Karpas-422 (cell line): ENCODE measurements at regions not wholly inside any gene's neighbourhood (a gene's known extent, or its start where the extent isn't known, plus 50 kb on each side); places are given as distances from the start of the nearest gene placed in this dataset.

Experiments used
- DNase-seq: peaks from one replicate; pipeline ENCODE4 v3.0.0-alpha.2; 2015
- H2AFZ ChIP-seq: fragments of 200-600 bp; sonication (generic); 2 replicates; pipeline ENCODE4 v1.6.1; 2014; ENCODE audit warnings: antibody characterized with exemption, low read length, mixed read lengths
- H3K27ac ChIP-seq: fragments of 200-600 bp; sonication (generic); 2 replicates; pipeline ENCODE4 v1.5.1; 2014; ENCODE audit warnings: mild to moderate bottlenecking, low read length, moderate library complexity
- H3K27me3 ChIP-seq: fragments of 200-600 bp; sonication (generic); 2 replicates; pipeline ENCODE4 v1.6.1; 2014; ENCODE audit warnings: low read length, mixed read lengths
- H3K36me3 ChIP-seq: fragments of 200-600 bp; sonication (generic); 2 replicates; pipeline ENCODE4 v1.6.1; 2014; ENCODE audit warnings: low read length, mixed read lengths; ENCODE audit not compliant: insufficient read depth
- H3K4me1 ChIP-seq: fragments of 200-600 bp; sonication (generic); 2 replicates; pipeline ENCODE4 v1.6.1; 2014; ENCODE audit warnings: mild to moderate bottlenecking, low read length, mixed read lengths
- H3K4me2 ChIP-seq: fragments of 200-600 bp; sonication (generic); 2 replicates; pipeline ENCODE4 v1.6.1; 2014; ENCODE audit warnings: low read length, low read depth, mild to moderate bottlenecking; ENCODE audit not compliant: poor library complexity, severe bottlenecking
- H3K4me3 ChIP-seq: fragments of 200-600 bp; sonication (generic); 2 replicates; pipeline ENCODE4 v1.5.1; 2014; ENCODE audit warnings: mild to moderate bottlenecking, antibody characterized with exemption, low read length, mixed read lengths
- H3K79me2 ChIP-seq: fragments of 200-600 bp; sonication (generic); 2 replicates; pipeline ENCODE4 v1.6.1; 2014; ENCODE audit warnings: mild to moderate bottlenecking, low read length, mixed read lengths
- H3K9ac ChIP-seq: fragments of 200-600 bp; sonication (generic); 2 replicates; pipeline ENCODE4 v1.6.0; 2014; ENCODE audit warnings: low read length
- H3K9me2 ChIP-seq: fragments of 200-600 bp; sonication (generic), shearing (Covaris generic); replicated peaks from 2 replicates; pipeline ENCODE4 v1.6.0; 2014; ENCODE audit warnings: mild to moderate bottlenecking, low read length, moderate library complexity; ENCODE audit not compliant: insufficient read depth
- H3K9me3 ChIP-seq: fragments of 300-700, 200-600 bp; sonication (generic); 2 replicates; pipeline ENCODE4 v1.6.1; 2014; ENCODE audit warnings: low read length, mixed read lengths
- H4K20me1 ChIP-seq: fragments of 200-600 bp; sonication (generic); 2 replicates; pipeline ENCODE4 v1.6.1; 2014; ENCODE audit warnings: mild to moderate bottlenecking, antibody characterized with exemption, low read length, low read depth; ENCODE audit not compliant: insufficient read depth

DNA sequence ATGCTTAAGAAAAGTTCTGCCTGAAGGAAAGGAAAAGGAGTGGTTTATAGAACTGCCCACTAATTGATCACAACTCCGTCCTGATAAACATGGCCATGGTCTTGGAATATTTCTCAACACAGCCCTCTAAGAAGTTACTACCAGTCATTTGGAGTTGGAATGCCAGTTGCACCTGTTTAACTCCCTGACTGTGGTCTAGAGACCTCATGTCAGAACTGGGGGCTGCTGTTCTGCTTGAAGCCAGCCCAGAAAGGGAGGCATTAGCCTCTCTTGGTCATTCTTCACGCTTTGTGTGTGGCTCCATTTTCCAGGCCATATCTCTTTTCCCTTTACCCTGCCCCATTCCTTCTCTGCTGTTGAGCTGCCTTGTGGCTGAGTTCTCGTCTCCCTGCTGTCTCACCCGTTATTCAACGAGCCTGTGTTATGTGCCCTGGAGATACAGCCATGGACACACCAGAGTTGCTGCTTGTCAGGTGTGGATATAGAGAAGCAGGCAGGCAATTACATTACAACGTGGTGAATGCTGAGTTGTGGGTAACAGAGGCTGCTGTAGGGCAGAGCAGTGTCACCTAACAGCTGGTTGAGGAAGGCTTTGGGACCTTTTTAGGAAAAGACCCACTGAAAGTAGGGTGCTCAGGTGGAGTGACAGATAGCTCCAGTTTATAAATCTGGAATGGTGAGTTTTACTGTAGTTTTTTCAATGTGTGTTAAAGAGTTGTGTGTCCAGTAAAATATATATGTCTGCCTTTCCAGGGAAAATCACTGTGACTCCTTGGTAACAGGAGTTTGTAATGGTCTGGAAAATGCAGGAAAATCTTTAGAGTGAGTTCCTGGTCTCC is 137.0 kb upstream of the IPO9 start:
- H3K9me2 ChIP-seq = no peaks in the 10 kb centered on the region
- no peak overlapping the region for H2AFZ ChIP-seq
- no peaks in the 10 kb centered on the region for H4K20me1 ChIP-seq
- no peak overlapping the region for H3K27ac ChIP-seq
- no peaks in the 10 kb centered on the region for H3K9me3 ChIP-seq
- H3K27me3 ChIP-seq = no peaks in the 10 kb centered on the region
- H3K36me3 ChIP-seq = no peaks in the 10 kb centered on the region
- no peak overlapping the region for H3K4me3 ChIP-seq
- H3K79me2 ChIP-seq = no peaks in the 10 kb centered on the region
- no peak overlapping the region for H3K9ac ChIP-seq
- H3K4me1 ChIP-seq = no peaks in the 10 kb centered on the region
- DNase-seq = no peak
- no peak overlapping the region for H3K4me2 ChIP-seq

- Histone ChIP-seq H3K4me3 (no peak overlapping the region), H3K36me3 (no peaks in the 10 kb centered on the region), H3K27me3 (no peaks in the 10 kb centered on the region), H3K9ac (no peak overlapping the region), H4K20me1 (no peaks in the 10 kb centered on the region), H3K9me3 (no peaks in the 10 kb centered on the region), H3K27ac (no peak overlapping the region), H3K9me2 (no peaks in the 10 kb centered on the region), H3K79me2 (no peaks in the 10 kb centered on the region), H2AFZ (no peak overlapping the region), H3K4me2 (no peak overlapping the region), H3K4me1 (no peaks in the 10 kb centered on the region)
- DNase-seq = no peak
These were observed 136.2 kb upstream of the IPO9 start for GRCh38 chr1:201692555-201693394.

- Histone ChIP-seq H3K9ac (no peak overlapping the region), H3K4me2 (no peak overlapping the region), H2AFZ (no peak overlapping the region), H3K9me2 (no peaks in the 10 kb centered on the region), H3K27ac (no peak overlapping the region), H3K36me3 (no peaks in the 10 kb centered on the region), H3K4me1 (no peaks in the 10 kb centered on the region), H4K20me1 (no peaks in the 10 kb centered on the region), H3K9me3 (no peaks in the 10 kb centered on the region), H3K27me3 (no peaks in the 10 kb centered on the region), H3K79me2 (no peaks in the 10 kb centered on the region), H3K4me3 (no peak overlapping the region)
- DNase-seq = no peak
These were observed 134.9 kb upstream of the IPO9 start for GRCh38 chr1:201693890-201694607.

- no peaks in the 10 kb centered on the region for H3K4me1 ChIP-seq
- no peaks in the 10 kb centered on the region for H4K20me1 ChIP-seq
- DNase-seq = no peak
- H2AFZ ChIP-seq = no peak overlapping the region
- H3K9me3 ChIP-seq = no peaks in the 10 kb centered on the region
- H3K9me2 ChIP-seq = no peaks in the 10 kb centered on the region
- no peak overlapping the region for H3K27ac ChIP-seq
- no peaks in the 10 kb centered on the region for H3K27me3 ChIP-seq
- H3K36me3 ChIP-seq = no peaks in the 10 kb centered on the region
- H3K4me2 ChIP-seq = no peak overlapping the region
- H3K9ac ChIP-seq = no peak overlapping the region
- no peak overlapping the region for H3K4me3 ChIP-seq
- H3K79me2 ChIP-seq = no peaks in the 10 kb centered on the region
These were observed 134.2 kb upstream of the IPO9 start for GRCh38 chr1:201694608-201695335.

- no peak for DNase-seq
- Histone ChIP-seq H3K9me2 (no peaks in the 10 kb centered on the region), H4K20me1 (no peaks in the 10 kb centered on the region), H3K79me2 (no peaks in the 10 kb centered on the region), H3K27me3 (no peaks in the 10 kb centered on the region), H3K4me2 (no peak overlapping the region), H3K9me3 (no peaks in the 10 kb centered on the region), H2AFZ (no peak overlapping the region), H3K4me3 (no peak overlapping the region), H3K36me3 (no peaks in the 10 kb centered on the region), H3K4me1 (no peaks in the 10 kb centered on the region), H3K27ac (no peak overlapping the region), H3K9ac (no peak overlapping the region)
These were observed 133.3 kb upstream of the IPO9 start for GRCh38 chr1:201695607-201696006.

GRCh38 chr1:201696217-201696761 is 132.7 kb upstream of the IPO9 start:
- H3K79me2 ChIP-seq = no peaks in the 10 kb centered on the region

DNA sequence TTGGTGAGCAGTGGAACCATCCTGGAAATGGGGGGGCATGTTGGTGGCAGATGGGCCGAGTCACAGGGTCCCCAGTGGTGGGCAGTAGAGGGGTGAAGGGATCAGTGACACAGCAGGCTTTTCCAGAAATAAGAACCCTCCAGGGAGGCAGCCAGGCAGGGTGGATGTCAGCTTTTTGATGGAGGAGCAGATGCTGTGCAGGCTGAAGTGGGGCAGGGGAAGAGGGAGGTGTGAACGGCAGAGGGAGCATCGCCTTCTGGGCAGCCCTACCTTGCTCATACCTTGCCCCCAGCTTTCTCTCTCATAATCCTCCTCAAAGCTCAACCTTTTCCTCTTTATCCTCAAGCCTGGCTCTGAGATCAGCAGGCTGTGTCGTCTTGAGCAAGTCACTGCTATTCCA is 131.8 kb upstream of the IPO9 start:
- no peak overlapping the region for H3K9ac ChIP-seq
- H3K4me3 ChIP-seq = no peak overlapping the region
- no peak overlapping the region for H3K4me2 ChIP-seq
- H3K36me3 ChIP-seq = no peaks in the 10 kb centered on the region
- H3K27ac ChIP-seq = no peak overlapping the region
- no peaks in the 10 kb centered on the region for H4K20me1 ChIP-seq
- no peaks in the 10 kb centered on the region for H3K79me2 ChIP-seq
- no peaks in the 10 kb centered on the region for H3K9me2 ChIP-seq
- no peak for DNase-seq
- H3K9me3 ChIP-seq = peaks cover 5% of the 10 kb centered on the region; the same call in 1 of the 2 replicates
- H3K4me1 ChIP-seq = no peaks in the 10 kb centered on the region
- no peak overlapping the region for H2AFZ ChIP-seq
- 0 out of 2 replicates have a peak, but pooled peaks cover 3% of the 10 kb centered on the region for H3K27me3 ChIP-seq

More at GRCh38 chr1:201696217-201696761, 132.7 kb upstream of the IPO9 start:
- no peaks in the 10 kb centered on the region for H4K20me1 ChIP-seq
- DNase-seq = no peak
- H3K9ac ChIP-seq = no peak overlapping the region
- no peaks in the 10 kb centered on the region for H3K36me3 ChIP-seq
- no peak overlapping the region for H3K27ac ChIP-seq
- no peak overlapping the region for H3K4me2 ChIP-seq
- H3K27me3 ChIP-seq = no peaks in the 10 kb centered on the region
- H3K4me1 ChIP-seq = no peaks in the 10 kb centered on the region
- H3K9me3 ChIP-seq = no peaks in the 10 kb centered on the region
- H3K4me3 ChIP-seq = no peak overlapping the region
- H3K9me2 ChIP-seq = no peaks in the 10 kb centered on the region
- no peak overlapping the region for H2AFZ ChIP-seq
